ENCODE measurements at regions not wholly inside any gene's neighbourhood (a gene's known extent, or its start where the extent isn't known, plus 50 kb on each side); places are given as distances from the start of the nearest gene placed in this dataset.

DNA sequence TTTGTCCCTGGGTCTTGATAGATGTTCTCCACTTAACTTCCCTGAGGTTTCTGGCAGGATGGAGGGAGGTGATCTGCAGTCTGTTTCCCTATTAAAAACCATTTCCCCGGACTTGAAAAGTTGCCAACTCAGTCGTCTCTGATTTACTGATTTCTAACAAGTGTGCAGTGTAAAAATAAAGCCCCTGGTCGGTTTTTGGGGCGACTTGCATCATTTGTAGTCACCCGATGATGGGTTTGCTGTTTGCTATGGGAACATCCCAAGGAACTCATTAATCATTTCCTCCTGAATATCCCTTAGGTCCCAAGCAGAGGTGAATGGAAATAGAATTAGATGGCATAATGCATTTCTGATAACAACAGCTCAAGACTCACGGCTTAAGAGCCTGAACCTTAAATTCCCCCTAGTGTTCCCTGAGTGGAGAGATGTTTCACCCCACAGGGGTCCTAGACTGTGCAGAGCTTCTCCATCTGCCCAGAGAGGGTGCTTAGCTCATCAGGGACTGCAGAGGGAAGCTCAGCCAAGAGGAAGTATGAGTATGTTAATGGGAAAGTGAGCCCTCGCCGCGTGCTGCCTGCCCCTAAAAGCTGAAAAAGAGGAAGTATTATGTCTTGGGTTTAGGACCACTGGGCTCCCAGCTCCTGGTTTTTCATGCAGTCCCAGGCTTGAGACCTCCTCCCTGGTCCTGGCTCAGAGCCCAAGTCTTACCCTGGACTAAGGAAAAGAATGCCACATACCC, 115.1 kb upstream of the DAP start:
- H3K27ac ChIP-seq: no peak overlapping the region
- H3K4me3 ChIP-seq (ENCODE audit: low read depth in 1 of 2, low read length in 1 of 2): no peak overlapping the region
- no peaks in the 10 kb centered on the region for H3K9me3 ChIP-seq
- no peaks in the 10 kb centered on the region for H3K36me3 ChIP-seq
- no peaks in the 10 kb centered on the region for H3K27me3 ChIP-seq
- TF ChIP-seq CTCF (IDR thresholded peaks at IDR 0.05): no peak
- no peaks in the 10 kb centered on the region for H3K4me1 ChIP-seq (ENCODE audit: control insufficient read depth in 1 of 2, insufficient read depth in 1 of 2, low read depth in 1 of 2, low read length in 1 of 2)

- Histone ChIP-seq H3K4me3 (ENCODE audit: low read depth in 1 of 2, low read length in 1 of 2) (no peak overlapping the region), H3K4me1 (ENCODE audit: control insufficient read depth in 1 of 2, insufficient read depth in 1 of 2, low read depth in 1 of 2, low read length in 1 of 2) (no peaks in the 10 kb centered on the region), H3K27ac (no peak overlapping the region), H3K27me3 (no peaks in the 10 kb centered on the region), H3K36me3 (no peaks in the 10 kb centered on the region), H3K9me3 (no peaks in the 10 kb centered on the region)
- no peak for TF ChIP-seq CTCF (IDR thresholded peaks at IDR 0.05)
Measured at GRCh38 chr5:10875201-10875768, 114.3 kb upstream of the DAP start.

DNA sequence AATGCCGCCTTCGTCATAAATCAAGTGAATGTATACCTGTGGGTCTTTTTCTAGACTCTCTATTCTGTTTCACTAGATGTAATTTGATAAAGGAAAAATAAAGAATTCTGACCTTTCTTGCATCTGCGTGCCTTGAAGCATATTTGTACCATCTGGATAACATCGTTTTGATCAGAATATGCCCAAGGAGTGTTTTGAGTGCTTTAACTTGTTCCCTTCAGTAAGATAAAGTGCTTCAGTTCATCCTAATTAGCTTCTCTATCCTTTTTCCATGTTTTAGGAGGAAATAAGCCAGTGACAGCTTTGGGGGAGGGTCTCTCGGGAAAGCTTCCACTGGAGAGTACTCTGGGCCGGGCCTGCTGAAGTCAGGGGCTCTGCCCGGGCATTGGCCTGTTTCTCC, 113.5 kb upstream of the DAP start:
- H3K4me1 ChIP-seq (ENCODE audit: control insufficient read depth in 1 of 2, insufficient read depth in 1 of 2, low read depth in 1 of 2, low read length in 1 of 2): no peaks in the 10 kb centered on the region
- H3K27ac ChIP-seq: no peak overlapping the region
- no peak for TF ChIP-seq CTCF (IDR thresholded peaks at IDR 0.05)
- no peak overlapping the region for H3K4me3 ChIP-seq (ENCODE audit: low read depth in 1 of 2, low read length in 1 of 2)
- H3K27me3 ChIP-seq: no peaks in the 10 kb centered on the region
- H3K9me3 ChIP-seq: no peaks in the 10 kb centered on the region
- no peaks in the 10 kb centered on the region for H3K36me3 ChIP-seq

GRCh38 chr5:10870791-10871190, 109.8 kb upstream of the DAP start:
- H3K36me3 ChIP-seq: no peaks in the 10 kb centered on the region
- TF ChIP-seq CTCF (IDR thresholded peaks at IDR 0.05): no peak
- no peak overlapping the region for H3K27ac ChIP-seq
- no peaks in the 10 kb centered on the region for H3K4me1 ChIP-seq (ENCODE audit: control insufficient read depth in 1 of 2, insufficient read depth in 1 of 2, low read depth in 1 of 2, low read length in 1 of 2)
- no peak overlapping the region for H3K4me3 ChIP-seq (ENCODE audit: low read depth in 1 of 2, low read length in 1 of 2)
- H3K9me3 ChIP-seq: no peaks in the 10 kb centered on the region
- H3K27me3 ChIP-seq: peaks cover 4% of the 10 kb centered on the region

DNA sequence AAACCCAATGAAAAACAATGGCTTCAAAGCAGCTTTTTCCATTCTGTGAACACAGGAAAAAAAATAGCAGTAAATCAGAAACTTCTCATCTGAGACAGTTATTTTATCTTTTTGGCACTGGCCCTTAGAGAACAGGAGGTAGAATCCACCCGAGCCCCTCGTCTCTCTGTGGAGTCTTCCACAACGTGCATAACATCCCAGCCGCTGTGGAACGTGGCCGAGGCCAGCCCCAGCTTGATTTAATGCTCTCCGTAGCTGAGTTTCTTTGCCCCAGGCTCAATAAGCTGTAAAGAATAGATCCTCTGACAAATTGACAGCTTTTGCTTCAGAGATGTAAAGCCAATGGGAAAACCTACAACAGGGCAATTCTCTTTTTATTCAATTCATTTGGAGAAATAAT, 107.9 kb upstream of the DAP start:
- no peak for TF ChIP-seq CTCF (IDR thresholded peaks at IDR 0.05)
- Histone ChIP-seq H3K9me3 (no peaks in the 10 kb centered on the region), H3K4me3 (ENCODE audit: low read depth in 1 of 2, low read length in 1 of 2) (no peak overlapping the region), H3K36me3 (no peaks in the 10 kb centered on the region), H3K27ac (no peak overlapping the region), H3K27me3 (peaks cover 4% of the 10 kb centered on the region), H3K4me1 (ENCODE audit: control insufficient read depth in 1 of 2, insufficient read depth in 1 of 2, low read depth in 1 of 2, low read length in 1 of 2) (no peaks in the 10 kb centered on the region)
